Epithelial cell of esophagus (primary cell): ENCODE measurements at regions not wholly inside any gene's neighbourhood (a gene's known extent, or its start where the extent isn't known, plus 50 kb on each side); places are given as distances from the start of the nearest gene placed in this dataset.
"Not testable (repeated sequence)": the region's sequence is repeated elsewhere in the genome, so short reads cannot be mapped to it uniquely, and the experiment has no call there.

Experiments used
- DNase-seq: peaks from one replicate; pipeline ENCODE4 v3.0.0; 2010; ENCODE audit warnings: low read depth
- H3K4me3 ChIP-seq: 2 replicates; pipeline ENCODE4 v1.5.1; 2011; ENCODE audit warnings: mild to moderate bottlenecking, low read length, control low read depth
- CTCF ChIP-seq: IDR thresholded peaks from 2 replicates; pipeline ENCODE4 v1.5.1; 2011; ENCODE audit warnings: low read depth, mild to moderate bottlenecking, low read length, control low read depth, inconsistent platforms; ENCODE audit not compliant: insufficient read depth; ENCODE audit errors: missing control alignments

- H3K4me3 ChIP-seq, result no peak overlapping the region
- DNase-seq, result no peak
- no peak for TF ChIP-seq CTCF
Measured at GRCh38 chr5:51138164-51138563, 245.1 kb upstream of the ISL1 start.

- no peak for TF ChIP-seq CTCF
- no peak overlapping the region for H3K4me3 ChIP-seq
- DNase-seq, result no peak
Measured at GRCh38 chr5:51148437-51148836, 234.8 kb upstream of the ISL1 start.

GRCh38 chr5:51156222-51156621 is 227.0 kb upstream of the ISL1 start:
- H3K4me3 ChIP-seq, result no peak overlapping the region
- no peak for DNase-seq
- TF ChIP-seq CTCF, result no peak

- no peak for TF ChIP-seq CTCF
- no peak overlapping the region for H3K4me3 ChIP-seq
- DNase-seq, result no peak
Measured at GRCh38 chr5:51156838-51157237, 226.4 kb upstream of the ISL1 start.

GRCh38 chr5:51159164-51159563 is 224.1 kb upstream of the ISL1 start:
- DNase-seq, result no peak
- peak; percentile 13 for TF ChIP-seq CTCF

GRCh38 chr5:51159606-51160005 is 223.6 kb upstream of the ISL1 start:
- H3K4me3 ChIP-seq, result no peak overlapping the region
- DNase-seq, result no peak
- TF ChIP-seq CTCF, result no peak

More at GRCh38 chr5:51159164-51159563, 224.1 kb upstream of the ISL1 start:
- no peak overlapping the region for H3K4me3 ChIP-seq

GRCh38 chr5:51162245-51162644 is 221.0 kb upstream of the ISL1 start:
- DNase-seq, result no peak
- TF ChIP-seq CTCF, result no peak
- H3K4me3 ChIP-seq, result no peak overlapping the region

- not testable (repeated sequence) for H3K4me3 ChIP-seq, DNase-seq
Measured at GRCh38 chr5:51165621-51166020, 217.6 kb upstream of the ISL1 start.
